Loucy (cell line): ENCODE measurements at regions not wholly inside any gene's neighbourhood (a gene's known extent, or its start where the extent isn't known, plus 50 kb on each side); places are given as distances from the start of the nearest gene placed in this dataset.

Experiments used
- H2AFZ ChIP-seq: fragments of 200-600 bp; sonication (generic); 2 replicates; pipeline ENCODE4 v1.6.0; 2016; ENCODE audit warnings: antibody characterized with exemption, mild to moderate bottlenecking, low read length, moderate library complexity
- H3F3A ChIP-seq: fragments of 200-600 bp; 2 replicates; pipeline ENCODE4 v1.6.0; 2016; ENCODE audit warnings: antibody characterized with exemption, low read depth, mild to moderate bottlenecking
- H3K27me3 ChIP-seq: fragments of 200-600 bp; sonication (generic); 2 replicates; pipeline ENCODE4 v1.6.1; 2014; ENCODE audit warnings: low read length, mild to moderate bottlenecking; ENCODE audit not compliant: insufficient read depth, poor library complexity, severe bottlenecking
- H3K36me3 ChIP-seq: fragments of 200-600 bp; sonication (generic); 2 replicates; pipeline ENCODE4 v1.6.1; 2016; ENCODE audit warnings: low read length; ENCODE audit not compliant: insufficient read depth
- H3K4me1 ChIP-seq: fragments of 200-600 bp; sonication (generic); 2 replicates; pipeline ENCODE4 v1.5.1; 2014; ENCODE audit warnings: low read length, mild to moderate bottlenecking; ENCODE audit not compliant: insufficient read depth, poor library complexity, severe bottlenecking
- H3K4me2 ChIP-seq: fragments of 200-600 bp; sonication (generic); 2 replicates; pipeline ENCODE4 v1.6.0; 2014; ENCODE audit warnings: antibody characterized with exemption, low read length, low read depth, mild to moderate bottlenecking; ENCODE audit not compliant: poor library complexity, severe bottlenecking
- H3K4me3 ChIP-seq: fragments of 200-600 bp; sonication (generic); 2 replicates; pipeline ENCODE4 v1.5.1; 2014; ENCODE audit warnings: low read length, mild to moderate bottlenecking, mixed read lengths; ENCODE audit not compliant: poor library complexity, severe bottlenecking
- H3K79me2 ChIP-seq: fragments of 200-600 bp; sonication (generic); 2 replicates; pipeline ENCODE4 v1.6.1; 2014; ENCODE audit warnings: low read length; ENCODE audit not compliant: insufficient read depth
- H3K9ac ChIP-seq: fragments of 200-600 bp; sonication (generic); 2 replicates; pipeline ENCODE4 v1.6.0; 2014; ENCODE audit warnings: mild to moderate bottlenecking, low read depth, low read length, moderate library complexity; ENCODE audit not compliant: poor library complexity, severe bottlenecking
- H3K9me2 ChIP-seq: fragments of 200-600 bp; sonication (generic); replicated peaks from 2 replicates; pipeline ENCODE4 v1.6.1; 2016; ENCODE audit warnings: low read depth, low read length, mixed read lengths
- H3K9me3 ChIP-seq: fragments of 200-600 bp; sonication (generic); 2 replicates; pipeline ENCODE4 v1.6.1; 2014; ENCODE audit warnings: mild to moderate bottlenecking, antibody characterized with exemption, low read length, low read depth; ENCODE audit not compliant: insufficient read depth
- H4K20me1 ChIP-seq: fragments of 200-600 bp; sonication (generic); 2 replicates; pipeline ENCODE4 v1.6.0; 2014; ENCODE audit warnings: antibody characterized with exemption, low read length, mild to moderate bottlenecking; ENCODE audit not compliant: insufficient read depth, poor library complexity, severe bottlenecking
- CTCF ChIP-seq: fragments of 200-600 bp; sonication (generic); conservative IDR thresholded peaks from 2 replicates; pipeline ENCODE4 v1.5.1; 2014; ENCODE audit warnings: mild to moderate bottlenecking, antibody characterized with exemption, low read length
- EZH2phosphoT487 ChIP-seq: fragments of 200-600 bp; IDR thresholded peaks from 2 replicates; pipeline ENCODE4 v1.6.1; 2018; ENCODE audit warnings: antibody characterized with exemption, mild to moderate bottlenecking, moderate library complexity, borderline replicate concordance

GRCh38 chr16:85978291-85978775 lies 79.4 kb downstream of the IRF8 start:
- Histone ChIP-seq H3K9ac (no peak overlapping the region), H3K27me3 (no peaks in the 10 kb centered on the region), H3K36me3 (no peaks in the 10 kb centered on the region), H3K4me2 (no peak overlapping the region), H3F3A (no peaks in the 10 kb centered on the region), H3K9me3 (no peaks in the 10 kb centered on the region), H3K4me3 (no peak overlapping the region), H2AFZ (no peak overlapping the region), H3K4me1 (no peaks in the 10 kb centered on the region), H4K20me1 (no peaks in the 10 kb centered on the region), H3K9me2 (no peaks in the 10 kb centered on the region), H3K79me2 (no peaks in the 10 kb centered on the region)
- TF ChIP-seq EZH2phosphoT487 (no peak), CTCF (no peak)

- Histone ChIP-seq H3F3A (no peaks in the 10 kb centered on the region), H2AFZ (no peak overlapping the region), H3K4me1 (no peaks in the 10 kb centered on the region), H3K9ac (no peak overlapping the region), H3K36me3 (no peaks in the 10 kb centered on the region), H3K4me3 (no peak overlapping the region), H3K79me2 (no peaks in the 10 kb centered on the region), H3K27me3 (no peaks in the 10 kb centered on the region), H3K4me2 (no peak overlapping the region), H3K9me3 (no peaks in the 10 kb centered on the region), H3K9me2 (no peaks in the 10 kb centered on the region), H4K20me1 (no peaks in the 10 kb centered on the region)
- TF ChIP-seq EZH2phosphoT487: no peak
- no peak for TF ChIP-seq CTCF
Measured at GRCh38 chr16:85978976-85979375, 80.0 kb downstream of the IRF8 start.

GRCh38 chr16:85979605-85980004 lies 80.6 kb downstream of the IRF8 start:
- no peaks in the 10 kb centered on the region for H3K36me3 ChIP-seq
- H3K9me3 ChIP-seq: no peaks in the 10 kb centered on the region
- no peaks in the 10 kb centered on the region for H3F3A ChIP-seq
- no peak overlapping the region for H2AFZ ChIP-seq
- H3K9me2 ChIP-seq: no peaks in the 10 kb centered on the region
- H3K27me3 ChIP-seq: no peaks in the 10 kb centered on the region
- H3K9ac ChIP-seq: no peak overlapping the region
- TF ChIP-seq CTCF (no peak), EZH2phosphoT487 (no peak)
- no peaks in the 10 kb centered on the region for H3K4me1 ChIP-seq
- H3K4me3 ChIP-seq: no peak overlapping the region
- no peaks in the 10 kb centered on the region for H4K20me1 ChIP-seq
- H3K79me2 ChIP-seq: no peaks in the 10 kb centered on the region
- H3K4me2 ChIP-seq: no peak overlapping the region
